ENCODE measurements at regions not wholly inside any gene's neighbourhood (a gene's known extent, or its start where the extent isn't known, plus 50 kb on each side); places are given as distances from the start of the nearest gene placed in this dataset.

DNA sequence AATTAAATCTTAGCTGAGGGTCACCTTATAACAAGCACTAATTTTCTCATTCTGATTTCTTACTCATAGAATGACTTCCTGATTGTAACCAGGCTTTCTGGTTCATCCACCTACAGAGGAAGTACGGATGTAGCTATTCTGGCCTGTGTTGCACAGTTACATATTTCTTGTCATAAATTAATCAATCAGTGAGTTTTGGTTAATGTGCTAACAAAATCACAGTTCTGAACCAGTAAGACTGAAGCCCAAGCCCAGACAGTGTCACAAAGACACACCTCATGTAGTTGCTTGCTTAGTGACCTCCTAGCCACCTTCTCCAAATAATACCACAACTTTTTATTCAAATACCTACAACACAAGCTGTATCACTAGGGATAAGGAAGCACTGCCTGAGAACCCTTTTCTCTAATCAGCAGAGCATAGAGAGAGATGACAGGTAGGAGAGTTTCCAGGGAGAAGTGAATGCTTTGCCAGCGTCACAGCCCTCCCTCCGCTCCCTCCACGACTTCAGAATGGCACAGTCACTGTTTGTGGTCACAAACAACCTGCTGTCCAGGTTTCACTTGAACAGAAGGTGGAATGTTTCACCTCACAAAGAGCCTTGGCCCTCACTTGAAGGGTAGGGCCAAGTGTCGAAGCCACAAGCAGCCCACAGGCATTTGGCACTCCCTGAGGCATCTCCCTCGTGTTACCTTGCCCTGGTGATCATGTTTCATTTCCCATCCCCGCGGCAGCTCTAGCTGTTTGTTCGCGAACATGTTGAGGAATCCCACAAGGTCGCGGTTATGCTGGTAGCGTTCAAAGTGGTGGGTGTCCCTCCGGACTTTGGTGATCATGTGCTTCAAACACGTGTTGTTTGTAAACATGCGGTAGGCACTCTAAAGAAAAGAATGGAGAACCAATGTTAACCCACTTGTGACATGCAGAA lies 120.8 kb upstream of the STK17B start:
- no peak overlapping the region for H3K4me2 ChIP-seq (ENCODE audit: insufficient read depth, low read length)
- no peak overlapping the region for H3K27ac ChIP-seq (ENCODE audit: extremely low read depth, low read depth, low read length)
- in situ Hi-C loops (cut with MboI) = loop anchor here (10.0 kb wide), 1 partner anchor 163 kb away; no protein-coding TSS in a partner anchor
- no peaks in the 10 kb centered on the region; the same call in 1 of the 2 replicates for H4K20me1 ChIP-seq (replicated peaks; ENCODE audit: control insufficient read depth, insufficient read depth, low read length)
- H3K4me3 ChIP-seq = no peak overlapping the region
- H3K9ac ChIP-seq (ENCODE audit: insufficient read depth in 1 of 2, low read depth in 2 of 2, low read length in 2 of 2) = no peak overlapping the region
- no peak for TF ChIP-seq ELF2 (CRISPR knock-in tag; IDR thresholded peaks at IDR 0.05)
- TF ChIP-seq ZNF274 (IDR thresholded peaks at IDR 0.05; ENCODE audit: borderline replicate concordance, low read depth, low read length) = no peak
- no peak for TF ChIP-seq CHD2 (IDR thresholded peaks at IDR 0.05; ENCODE audit: low read depth, low read length)
- no peak for TF ChIP-seq CTBP1 (IDR thresholded peaks at IDR 0.05; ENCODE audit: borderline replicate concordance)
- no peak for TF ChIP-seq HDGF (IDR thresholded peaks at IDR 0.05)
- TF ChIP-seq NEUROD1 (IDR thresholded peaks at IDR 0.05; ENCODE audit: borderline replicate concordance, low read depth, low read length, partially characterized antibody) = no peak
- TF ChIP-seq PHF21A (IDR thresholded peaks at IDR 0.05; ENCODE audit: borderline replicate concordance, low read depth) = no peak
- TF ChIP-seq GATAD2B (IDR thresholded peaks at IDR 0.05; ENCODE audit: borderline replicate concordance) = no peak
- TF ChIP-seq MTA1 (IDR thresholded peaks at IDR 0.05; ENCODE audit: borderline replicate concordance) = no peak
- TF ChIP-seq RFX7 (CRISPR knock-in tag; IDR thresholded peaks at IDR 0.05) = no peak
- TF ChIP-seq PML (IDR thresholded peaks at IDR 0.05; ENCODE audit: low read length) = no peak
- TF ChIP-seq FOS (IDR thresholded peaks at IDR 0.05; ENCODE audit: extremely low read depth, insufficient read length) = no peak
- TF ChIP-seq, protein P1, sequence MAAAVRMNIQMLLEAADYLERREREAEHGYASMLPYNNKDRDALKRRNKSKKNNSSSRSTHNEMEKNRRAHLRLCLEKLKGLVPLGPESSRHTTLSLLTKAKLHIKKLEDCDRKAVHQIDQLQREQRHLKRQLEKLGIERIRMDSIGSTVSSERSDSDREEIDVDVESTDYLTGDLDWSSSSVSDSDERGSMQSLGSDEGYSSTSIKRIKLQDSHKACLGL (CRISPR knock-in tag; IDR thresholded peaks at IDR 0.05; ENCODE audit: borderline replicate concordance, poor library complexity, severe bottlenecking) = no peak
- H3K9me1 ChIP-seq (ENCODE audit: control insufficient read depth, insufficient read depth, low read length) = no peaks in the 10 kb centered on the region
- no peaks in the 10 kb centered on the region for H3K79me2 ChIP-seq (ENCODE audit: control insufficient read depth, insufficient read depth, low read length)
- intact Hi-C loops (cut with micrococcal nuclease) = loop anchor here (5.0 kb wide), 1 partner anchor 215 kb away; no protein-coding TSS in a partner anchor
- WGBS (ENCODE audit: insufficient coverage, low coverage, missing lambda C conversion rate) = 61% methylated on average over 12 of the region's 16 CpGs
- ChIA-PET CTCF (ENCODE audit: low intra/inter-chr PET ratio) (no interaction called here), POLR2A (no interaction called here)
- FAIRE-seq = no peak
- no peak overlapping the region for H2AFZ ChIP-seq (ENCODE audit: low read depth, low read length)
- no peaks in the 10 kb centered on the region for H3K4me1 ChIP-seq (replicated peaks in 1 of 2; ENCODE audit: control insufficient read depth in 2 of 2, insufficient read depth in 2 of 2, low read length in 2 of 2)
- DNase-seq (ENCODE audit: extremely low read depth in 1 of 4, low spot score in 3 of 4) = no peak
- H3K9me3 ChIP-seq (replicated peaks; ENCODE audit: control insufficient read depth, insufficient read depth, low read depth, low read length) = no peaks in the 10 kb centered on the region
- H3K27me3 ChIP-seq (ENCODE audit: control insufficient read depth in 2 of 2, insufficient read depth in 2 of 2, low read length in 2 of 2) = no peaks in the 10 kb centered on the region
- H3K36me3 ChIP-seq (ENCODE audit: control insufficient read depth, insufficient read depth, low read length) = no peaks in the 10 kb centered on the region
- no peak for ATAC-seq
- BruUV-seq (replicated peaks) = no TSS peak
